Activated CD4-positive, alpha-beta memory T cell treated with anti-CD3 and anti-CD28 coated beads for 36 hours (primary cell): ENCODE measurements at regions not wholly inside any gene's neighbourhood (a gene's known extent, or its start where the extent isn't known, plus 50 kb on each side); places are given as distances from the start of the nearest gene placed in this dataset.

Experiments used
- CTCF ChIA-PET: fragments of 350-600 bp; sonication (Branson Sonifier 250); formaldehyde crosslinking; loops from one replicate; lab custom pipeline; 2021; ENCODE audit warnings: antibody characterized with exemption, inconsistent platforms; lab: Charles Lee
- POLR2A ChIA-PET: fragments of 350-600 bp; sonication (Branson Sonifier 250); formaldehyde crosslinking; loops from one replicate; lab custom pipeline; 2021; ENCODE audit warnings: antibody characterized with exemption; lab: Charles Lee
- DNase-seq: peaks from one replicate; pipeline ENCODE4 v3.0.0-alpha.2; 2020
- H3K27ac Mint-ChIP-seq: one replicate; pipeline ENCODE4 v1.8.0; 2021; ENCODE audit warnings: mixed read lengths
- H3K27me3 Mint-ChIP-seq: one replicate; pipeline ENCODE4 v1.8.0; 2021; ENCODE audit warnings: mixed read lengths
- H3K36me3 Mint-ChIP-seq: one replicate; pipeline ENCODE4 v1.8.0; 2021; ENCODE audit warnings: mixed read lengths
- H3K4me1 Mint-ChIP-seq: one replicate; pipeline ENCODE4 v1.8.0; 2021; ENCODE audit warnings: low read depth, mixed read lengths
- H3K4me3 Mint-ChIP-seq: one replicate; pipeline ENCODE4 v1.8.0; 2021; ENCODE audit warnings: mild to moderate bottlenecking, mixed read lengths
- H3K9me3 Mint-ChIP-seq: one replicate; pipeline ENCODE4 v1.8.0; 2021; ENCODE audit warnings: mixed read lengths
- intact Hi-C: fragments of 100-400 bp; cut with micrococcal nuclease; formaldehyde crosslinking; loops from one replicate; pipeline ENCODE4 v1.15.1; 2023

DNA sequence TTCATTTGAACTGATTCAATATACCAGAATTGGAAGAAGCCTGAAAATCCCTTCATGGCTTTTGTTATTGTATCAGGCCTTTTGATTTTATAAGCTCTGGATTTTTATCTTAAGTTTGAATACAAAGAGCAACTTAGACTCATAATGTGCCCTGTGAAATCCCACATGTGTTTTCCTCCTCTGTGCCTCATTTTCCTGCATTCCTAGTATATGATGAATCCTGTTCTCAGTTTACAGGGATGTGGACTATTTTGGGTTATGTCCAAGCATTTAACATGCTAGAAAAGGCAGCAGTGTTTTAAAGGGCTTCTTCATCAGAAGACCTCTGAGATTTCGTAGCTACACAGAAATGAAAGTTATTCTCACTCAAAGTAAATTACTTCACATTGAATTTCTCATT is 455.0 kb downstream of the RFPL4B start:
- Mint-ChIP-seq H3K4me3 (no peak overlapping the region), H3K36me3 (no peaks in the 10 kb centered on the region), H3K27me3 (no peaks in the 10 kb centered on the region), H3K4me1 (no peaks in the 10 kb centered on the region), H3K27ac (no peak overlapping the region), H3K9me3 (peaks cover 11% of the 10 kb centered on the region)
- intact Hi-C loops = no loop called here
- DNase-seq = no peak
- ChIA-PET POLR2A (no interaction called here), CTCF (no interaction called here)

- intact Hi-C loops = no loop called here
- Mint-ChIP-seq H3K4me1 (no peaks in the 10 kb centered on the region), H3K36me3 (no peaks in the 10 kb centered on the region), H3K27ac (no peak overlapping the region), H3K27me3 (no peaks in the 10 kb centered on the region), H3K4me3 (no peak overlapping the region), H3K9me3 (no peaks in the 10 kb centered on the region)
- POLR2A ChIA-PET = no interaction called here
- CTCF ChIA-PET = no interaction called here
- no peak for DNase-seq
Observed at GRCh38 chr6:112804638-112805330, 457.7 kb downstream of the RFPL4B start.

DNA sequence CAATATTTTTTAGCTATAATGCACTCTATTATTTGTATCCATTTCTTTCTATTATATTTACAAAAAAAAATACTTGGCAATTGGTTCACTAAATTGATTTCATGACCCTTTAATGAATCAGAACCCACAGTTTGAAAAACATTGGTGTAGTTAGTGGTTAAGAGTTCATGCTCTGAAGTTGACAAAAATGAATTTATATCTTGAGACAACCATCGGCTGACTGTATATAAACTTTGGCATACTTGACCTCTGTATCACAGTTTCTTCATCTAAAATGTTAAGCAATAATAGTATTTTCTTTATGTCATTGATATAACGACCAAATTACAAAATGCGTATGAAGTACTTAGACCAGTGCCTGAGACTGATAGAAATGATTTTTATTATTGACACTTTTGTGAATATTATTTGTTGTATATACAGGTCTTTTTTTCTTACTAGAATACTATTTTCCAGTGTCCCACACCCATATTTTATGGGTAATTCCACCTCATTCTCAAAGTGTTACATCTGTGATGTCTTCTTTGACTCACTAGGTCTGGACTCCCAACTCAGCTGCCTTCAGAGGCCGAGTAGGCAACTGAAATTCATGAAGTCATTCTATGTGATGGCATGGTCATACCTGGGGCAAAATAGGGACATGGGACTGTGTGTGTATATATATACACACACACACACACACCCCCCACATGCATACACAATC is 459.2 kb downstream of the RFPL4B start:
- H3K36me3 Mint-ChIP-seq = no peaks in the 10 kb centered on the region
- no peak for DNase-seq
- H3K27me3 Mint-ChIP-seq = no peaks in the 10 kb centered on the region
- no peaks in the 10 kb centered on the region for H3K4me1 Mint-ChIP-seq
- intact Hi-C loops = no loop called here
- POLR2A ChIA-PET = no interaction called here
- CTCF ChIA-PET = no interaction called here
- H3K4me3 Mint-ChIP-seq = no peak overlapping the region
- no peaks in the 10 kb centered on the region for H3K9me3 Mint-ChIP-seq
- H3K27ac Mint-ChIP-seq = no peak overlapping the region

- H3K27ac Mint-ChIP-seq = no peak overlapping the region
- intact Hi-C loops = no loop called here
Observed at GRCh38 chr6:112821476-112821875, 474.3 kb downstream of the RFPL4B start.

GRCh38 chr6:112822769-112823168 is 475.6 kb downstream of the RFPL4B start:
- H3K4me1 Mint-ChIP-seq = no peaks in the 10 kb centered on the region
- no peaks in the 10 kb centered on the region for H3K36me3 Mint-ChIP-seq
- no peak overlapping the region for H3K4me3 Mint-ChIP-seq
- H3K27ac Mint-ChIP-seq = no peak overlapping the region
- no peak for DNase-seq
- H3K27me3 Mint-ChIP-seq = no peaks in the 10 kb centered on the region
- H3K9me3 Mint-ChIP-seq = peaks cover 5% of the 10 kb centered on the region
- intact Hi-C loops = no loop called here
- ChIA-PET CTCF (no interaction called here), POLR2A (no interaction called here)

More at GRCh38 chr6:112821476-112821875, 474.3 kb downstream of the RFPL4B start:
- Mint-ChIP-seq H3K36me3 (no peaks in the 10 kb centered on the region), H3K4me1 (no peaks in the 10 kb centered on the region), H3K4me3 (no peak overlapping the region), H3K27me3 (no peaks in the 10 kb centered on the region), H3K9me3 (peaks cover 5% of the 10 kb centered on the region)
- CTCF ChIA-PET = no interaction called here
- DNase-seq = no peak
- POLR2A ChIA-PET = no interaction called here

GRCh38 chr6:112827793-112828192 is 480.7 kb downstream of the RFPL4B start:
- H3K27me3 Mint-ChIP-seq = no peaks in the 10 kb centered on the region
- H3K9me3 Mint-ChIP-seq = no peaks in the 10 kb centered on the region
- no peaks in the 10 kb centered on the region for H3K36me3 Mint-ChIP-seq
- CTCF ChIA-PET = no interaction called here
- POLR2A ChIA-PET = no interaction called here
- intact Hi-C loops = no loop called here
- no peaks in the 10 kb centered on the region for H3K4me1 Mint-ChIP-seq
- no peak overlapping the region for H3K27ac Mint-ChIP-seq
- DNase-seq = no peak
- H3K4me3 Mint-ChIP-seq = no peak overlapping the region

DNA sequence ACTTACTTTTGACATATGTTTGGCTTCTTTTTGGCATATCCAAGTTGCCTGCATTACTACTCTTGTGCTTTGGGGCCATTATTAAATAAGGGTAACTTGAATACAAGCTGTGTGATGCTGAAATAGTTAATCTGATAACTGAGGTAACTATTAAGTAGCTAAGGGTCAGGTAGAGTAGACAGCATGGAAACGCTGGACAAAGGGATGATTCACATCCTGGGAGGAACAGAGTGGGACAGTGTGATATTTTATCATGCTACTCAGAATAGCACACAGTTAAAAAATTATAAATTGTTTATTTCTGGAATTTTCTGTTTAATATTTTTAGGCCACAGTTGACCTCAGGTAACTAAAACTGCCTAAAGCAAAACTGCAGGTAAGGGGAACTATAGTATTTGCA is 483.9 kb downstream of the RFPL4B start:
- no peaks in the 10 kb centered on the region for H3K27me3 Mint-ChIP-seq
- no peaks in the 10 kb centered on the region for H3K9me3 Mint-ChIP-seq
- DNase-seq = no peak
- H3K4me3 Mint-ChIP-seq = no peak overlapping the region
- ChIA-PET CTCF (no interaction called here), POLR2A (no interaction called here)
- no peak overlapping the region for H3K27ac Mint-ChIP-seq
- intact Hi-C loops = no loop called here
- H3K36me3 Mint-ChIP-seq = no peaks in the 10 kb centered on the region
- H3K4me1 Mint-ChIP-seq = no peaks in the 10 kb centered on the region

- H3K36me3 Mint-ChIP-seq = no peaks in the 10 kb centered on the region
Observed at GRCh38 chr6:112833581-112834131, 486.5 kb downstream of the RFPL4B start.

DNA sequence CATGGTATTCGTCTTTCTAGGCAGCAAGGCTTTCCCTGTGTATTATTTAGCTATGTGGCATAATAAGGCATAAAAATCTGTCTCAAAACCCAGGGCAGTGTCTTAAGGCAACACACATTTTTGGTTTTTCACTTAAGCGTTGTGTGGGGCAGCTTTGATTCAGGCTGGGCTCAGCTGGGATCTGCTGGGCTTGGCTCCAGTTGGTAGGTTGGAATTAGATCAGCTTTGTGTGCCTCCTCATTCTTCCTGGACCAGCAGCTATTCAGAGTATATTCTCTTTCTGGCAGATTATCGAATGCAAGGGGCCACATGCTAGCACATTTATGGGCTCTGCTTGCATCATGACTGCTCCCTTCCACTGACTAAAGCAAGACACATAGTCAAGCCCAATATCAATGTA is 487.9 kb downstream of the RFPL4B start:
- no peak for DNase-seq
- no peak overlapping the region for H3K4me3 Mint-ChIP-seq
- no peak overlapping the region for H3K27ac Mint-ChIP-seq
- no peaks in the 10 kb centered on the region for H3K4me1 Mint-ChIP-seq
- no peaks in the 10 kb centered on the region for H3K9me3 Mint-ChIP-seq
- intact Hi-C loops = no loop called here
- H3K36me3 Mint-ChIP-seq = no peaks in the 10 kb centered on the region
- no peaks in the 10 kb centered on the region for H3K27me3 Mint-ChIP-seq
- ChIA-PET POLR2A (no interaction called here), CTCF (no interaction called here)

More at GRCh38 chr6:112833581-112834131, 486.5 kb downstream of the RFPL4B start:
- DNase-seq = no peak
- intact Hi-C loops = no loop called here
- ChIA-PET POLR2A (no interaction called here), CTCF (no interaction called here)
- H3K4me1 Mint-ChIP-seq = no peaks in the 10 kb centered on the region
- H3K27me3 Mint-ChIP-seq = no peaks in the 10 kb centered on the region
- no peaks in the 10 kb centered on the region for H3K9me3 Mint-ChIP-seq
- H3K27ac Mint-ChIP-seq = no peak overlapping the region
- no peak overlapping the region for H3K4me3 Mint-ChIP-seq

- ChIA-PET POLR2A (no interaction called here), CTCF (no interaction called here)
Observed at GRCh38 chr6:112839525-112839961, 492.4 kb downstream of the RFPL4B start.

DNA sequence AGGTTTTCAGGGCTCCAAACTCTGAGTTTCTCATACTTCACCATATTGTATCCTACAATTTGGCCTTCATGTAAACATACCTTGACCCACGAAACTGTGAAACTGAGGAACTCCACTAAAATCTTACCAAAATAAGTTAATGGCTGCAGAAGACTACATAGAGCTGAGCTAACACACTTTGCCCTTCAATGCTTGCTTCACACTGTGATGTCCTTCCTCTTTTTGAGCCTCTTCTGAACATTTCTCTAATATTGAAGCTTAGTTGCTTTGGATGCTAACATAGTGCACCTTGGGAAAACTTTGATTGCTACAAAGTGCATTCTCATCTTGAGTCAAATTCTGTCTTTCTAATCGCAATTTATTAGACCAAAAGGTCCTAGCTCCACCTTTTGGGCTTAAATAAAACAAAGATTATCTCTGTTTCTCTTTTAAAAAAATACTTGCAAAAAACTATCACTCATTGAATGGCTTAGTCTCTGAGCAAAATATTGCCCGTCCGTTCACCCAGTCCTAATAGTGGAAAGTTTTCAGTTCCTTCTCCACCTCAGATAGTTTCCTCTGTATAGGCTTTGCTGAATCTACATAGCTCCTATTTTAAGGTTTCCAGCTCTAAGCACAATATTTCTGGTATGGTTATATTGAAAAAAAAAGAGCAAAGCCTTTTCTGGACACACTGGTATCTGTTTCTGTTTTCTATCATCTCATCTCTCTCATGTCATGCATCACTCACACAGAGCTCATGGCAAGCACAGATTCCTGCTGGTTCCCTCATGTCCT is 494.6 kb downstream of the RFPL4B start:
- Mint-ChIP-seq H3K27me3 (no peaks in the 10 kb centered on the region), H3K9me3 (peaks cover 9% of the 10 kb centered on the region), H3K27ac (no peak overlapping the region), H3K4me1 (no peaks in the 10 kb centered on the region), H3K4me3 (no peak overlapping the region), H3K36me3 (no peaks in the 10 kb centered on the region)
- ChIA-PET CTCF (interaction anchor here (0.6 to 0.7 kb wide), 2 partner anchors 39 to 378 kb away, joined by 3 to 4 read pairs; no protein-coding TSS in a partner anchor), POLR2A (no interaction called here)
- no peak for DNase-seq
- intact Hi-C loops = no loop called here

More at GRCh38 chr6:112839525-112839961, 492.4 kb downstream of the RFPL4B start:
- intact Hi-C loops = no loop called here
- Mint-ChIP-seq H3K27me3 (no peaks in the 10 kb centered on the region), H3K36me3 (no peaks in the 10 kb centered on the region), H3K9me3 (peaks cover 8% of the 10 kb centered on the region), H3K27ac (no peak overlapping the region), H3K4me1 (no peaks in the 10 kb centered on the region), H3K4me3 (no peak overlapping the region)
- DNase-seq = no peak

DNA sequence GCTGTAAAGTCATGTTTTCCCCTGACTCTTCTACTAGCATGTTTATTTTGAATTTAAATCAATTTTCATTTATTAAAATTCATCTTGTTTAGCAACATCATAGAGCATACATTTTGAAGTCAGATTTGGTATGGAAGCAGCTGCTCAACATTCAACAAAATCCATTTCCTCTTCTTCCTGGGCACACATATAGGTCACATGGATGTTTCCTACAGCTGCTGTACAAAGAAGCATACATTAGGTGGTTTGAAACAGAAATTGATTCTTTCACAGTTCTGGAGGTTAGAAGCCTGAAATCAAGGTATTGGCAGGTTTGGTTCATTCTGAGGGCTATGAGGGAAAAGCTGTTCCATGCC is 495.2 kb downstream of the RFPL4B start:
- POLR2A ChIA-PET = no interaction called here
- intact Hi-C loops = no loop called here
- Mint-ChIP-seq H3K27me3 (no peaks in the 10 kb centered on the region), H3K27ac (no peak overlapping the region), H3K36me3 (no peaks in the 10 kb centered on the region), H3K4me1 (no peaks in the 10 kb centered on the region), H3K9me3 (peaks cover 9% of the 10 kb centered on the region), H3K4me3 (no peak overlapping the region)
- no peak for DNase-seq
- CTCF ChIA-PET = no interaction called here
